K562 (cell line): ENCODE measurements at regions not wholly inside any gene's neighbourhood (a gene's known extent, or its start where the extent isn't known, plus 50 kb on each side); places are given as distances from the start of the nearest gene placed in this dataset.

Experiments
- CEBPG ChIP-seq, 3 experiments: fragments of 200-800 bp in 1 of 3; sonication (Bioruptor generic) in 1 of 3; sonication (generic) in 1 of 3; formaldehyde crosslinking in 1 of 3; IDR thresholded peaks in 2 of 3; conservative IDR thresholded peaks in 1 of 3; 2 replicates each; pipeline versions ENCODE4 v1.6.1 to v1.8.0; 2016 to 2022; ENCODE audit warnings: missing compliant biosample characterization in 2 of 3, missing genetic modification characterization in 2 of 3, mild to moderate bottlenecking in 1 of 3, missing genetic modification reagents in 1 of 3
- CTCF ChIP-seq, 3 experiments: IDR thresholded peaks in 2 of 3; conservative IDR thresholded peaks in 1 of 3; 2 replicates each; pipeline ENCODE4 v1.5.1; 2011 to 2012; ENCODE audit warnings: low read length in 3 of 3, mild to moderate bottlenecking in 3 of 3, control low read depth in 2 of 3, improper control_type of control experiment in 1 of 3, inconsistent platforms in 1 of 3, low read depth in 1 of 3, mixed read lengths in 1 of 3, moderate library complexity in 1 of 3; ENCODE audit not compliant: insufficient read depth in 2 of 3
- EGR1 ChIP-seq: fragments of 450-650 bp; conservative IDR thresholded peaks from 2 replicates; pipeline ENCODE4 v1.6.1; 2017; ENCODE audit warnings: mild to moderate bottlenecking
- ELF4 ChIP-seq: fragments of 450-650 bp; formaldehyde crosslinking; IDR thresholded peaks from 2 replicates; pipeline ENCODE4 v1.4.0; 2022; ENCODE audit warnings: missing genetic modification characterization
- KDM1A ChIP-seq, 2 experiments: fragments of 450-650 bp; IDR thresholded peaks; 2 replicates each; pipeline ENCODE4 v1.6.1; 2016; ENCODE audit warnings: mild to moderate bottlenecking in 2 of 2
- MXI1 ChIP-seq: IDR thresholded peaks from 2 replicates; pipeline ENCODE4 v1.6.1; 2011; ENCODE audit warnings: low read depth, mild to moderate bottlenecking, improper control_type of control experiment, low read length
- POLR2A ChIP-seq: fragments of 450-650 bp; conservative IDR thresholded peaks from 2 replicates; pipeline ENCODE4 v1.6.1; 2016
- PRPF4 ChIP-seq: fragments of 200-400 bp; formaldehyde crosslinking; IDR thresholded peaks from one replicate; pipeline ENCODE4 v1.6.1; 2017; ENCODE audit warnings: low read length, low read depth, mild to moderate bottlenecking; ENCODE audit not compliant: insufficient read depth, poor library complexity, severe bottlenecking
- RAD21 ChIP-seq, 2 experiments: fragments of 250-450 bp in 1 of 2; fragments of 450-650 bp in 1 of 2; sonication (Bioruptor Pico) in 1 of 2; formaldehyde crosslinking in 1 of 2; IDR thresholded peaks in 1 of 2; conservative IDR thresholded peaks in 1 of 2; 2 replicates each; pipeline versions ENCODE4 v1.4.0 to v1.8.0; 2020 to 2022; ENCODE audit warnings: mild to moderate bottlenecking in 2 of 2, moderate library complexity in 1 of 2
- TARDBP ChIP-seq: fragments of 450-650 bp; IDR thresholded peaks from 2 replicates; pipeline ENCODE4 v1.6.1; 2016
- YY1 ChIP-seq, 3 experiments: IDR thresholded peaks; 2 replicates each; pipeline ENCODE4 v1.6.1; 2011; ENCODE audit warnings: low read length in 2 of 3, mild to moderate bottlenecking in 2 of 3, moderate library complexity in 2 of 3, borderline replicate concordance in 1 of 3, control low read depth in 1 of 3, low read depth in 1 of 3; ENCODE audit not compliant: insufficient read depth in 3 of 3, insufficient replicate concordance in 2 of 3, control insufficient read depth in 1 of 3, insufficient read length in 1 of 3; ENCODE audit errors: extremely low read depth in 1 of 3
- TF ChIP-seq, protein P1 (sequence below): fragments of 450-650 bp; IDR thresholded peaks from 2 replicates; pipeline ENCODE4 v1.6.1; 2018; ENCODE audit not compliant: partially characterized antibody

DNA sequence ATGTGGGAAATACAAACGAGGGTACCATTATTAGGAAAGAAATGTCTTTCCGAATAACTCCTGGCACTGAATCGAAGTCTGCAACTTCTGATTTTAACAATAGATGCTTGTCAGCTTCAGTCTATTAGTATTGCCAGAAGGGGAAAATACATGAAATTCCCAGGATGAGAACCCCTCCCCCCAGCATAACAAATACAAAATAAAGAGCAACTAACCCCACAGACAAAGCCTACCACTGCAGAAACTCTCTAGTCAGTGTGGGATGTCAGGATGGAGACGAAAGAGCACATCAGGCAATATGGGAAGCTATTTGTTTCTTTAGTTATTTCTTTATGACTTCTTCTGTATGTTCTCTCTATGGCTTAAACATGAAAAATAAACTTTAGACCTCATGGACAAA is 365.0 kb upstream of the CDH2 start:
- TF ChIP-seq TARDBP (no peak), YY1 (IDR thresholded peaks at IDR 0.05; ENCODE audit: borderline replicate concordance in 1 of 3, control insufficient read depth in 1 of 3, extremely low read depth in 1 of 3, insufficient read depth in 3 of 3, insufficient read length in 1 of 3, insufficient replicate concordance in 2 of 3, low read depth in 1 of 3, low read length in 2 of 3) (no peak), POLR2A (no peak), MXI1 (no peak), PRPF4 (no peak), KDM1A (IDR thresholded peaks at IDR 0.05) (no peak), ELF4 (CRISPR knock-in tag) (no peak), CTCF (IDR thresholded peaks at IDR 0.05 in 2 of 3, conservative IDR thresholded peaks at IDR 0.05 in 1 of 3; ENCODE audit: insufficient read depth in 2 of 3, low read depth in 1 of 3, low read length in 3 of 3) (no peak), RAD21 (CRISPR knock-in tag; conservative IDR thresholded peaks at IDR 0.05 in 1 of 2, IDR thresholded peaks at IDR 0.05 in 1 of 2) (no peak), CEBPG (CRISPR knock-in tag; IDR thresholded peaks at IDR 0.05) (no peak), CEBPG (tag; conservative IDR thresholded peaks at IDR 0.05 in 1 of 2, IDR thresholded peaks at IDR 0.05 in 1 of 2) (no peak), EGR1 (no peak)
- TF ChIP-seq, protein P1, sequence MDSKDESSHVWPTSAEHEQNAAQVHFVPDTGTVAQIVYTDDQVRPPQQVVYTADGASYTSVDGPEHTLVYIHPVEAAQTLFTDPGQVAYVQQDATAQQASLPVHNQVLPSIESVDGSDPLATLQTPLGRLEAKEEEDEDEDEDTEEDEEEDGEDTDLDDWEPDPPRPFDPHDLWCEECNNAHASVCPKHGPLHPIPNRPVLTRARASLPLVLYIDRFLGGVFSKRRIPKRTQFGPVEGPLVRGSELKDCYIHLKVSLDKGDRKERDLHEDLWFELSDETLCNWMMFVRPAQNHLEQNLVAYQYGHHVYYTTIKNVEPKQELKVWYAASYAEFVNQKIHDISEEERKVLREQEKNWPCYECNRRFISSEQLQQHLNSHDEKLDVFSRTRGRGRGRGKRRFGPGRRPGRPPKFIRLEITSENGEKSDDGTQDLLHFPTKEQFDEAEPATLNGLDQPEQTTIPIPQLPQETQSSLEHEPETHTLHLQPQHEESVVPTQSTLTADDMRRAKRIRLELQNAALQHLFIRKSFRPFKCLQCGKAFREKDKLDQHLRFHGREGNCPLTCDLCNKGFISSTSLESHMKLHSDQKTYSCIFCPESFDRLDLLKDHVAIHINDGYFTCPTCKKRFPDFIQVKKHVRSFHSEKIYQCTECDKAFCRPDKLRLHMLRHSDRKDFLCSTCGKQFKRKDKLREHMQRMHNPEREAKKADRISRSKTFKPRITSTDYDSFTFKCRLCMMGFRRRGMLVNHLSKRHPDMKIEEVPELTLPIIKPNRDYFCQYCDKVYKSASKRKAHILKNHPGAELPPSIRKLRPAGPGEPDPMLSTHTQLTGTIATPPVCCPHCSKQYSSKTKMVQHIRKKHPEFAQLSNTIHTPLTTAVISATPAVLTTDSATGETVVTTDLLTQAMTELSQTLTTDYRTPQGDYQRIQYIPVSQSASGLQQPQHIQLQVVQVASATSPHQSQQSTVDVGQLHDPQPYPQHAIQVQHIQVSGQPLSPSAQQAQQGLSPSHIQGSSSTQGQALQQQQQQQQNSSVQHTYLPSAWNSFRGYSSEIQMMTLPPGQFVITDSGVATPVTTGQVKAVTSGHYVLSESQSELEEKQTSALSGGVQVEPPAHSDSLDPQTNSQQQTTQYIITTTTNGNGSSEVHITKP = no peak
